LNCAP (cell line): ENCODE measurements at regions not wholly inside any gene's neighbourhood (a gene's known extent, or its start where the extent isn't known, plus 50 kb on each side); places are given as distances from the start of the nearest gene placed in this dataset.

Experiments used
- CTCF ChIP-seq: fragments of 450-650 bp; IDR thresholded peaks from 2 replicates; pipeline ENCODE4 v1.5.1; 2017; ENCODE audit warnings: mild to moderate bottlenecking

- TF ChIP-seq CTCF, result no peak
Measured at GRCh38 chr18:60732143-60732542, 359.6 kb upstream of the MC4R start.

- TF ChIP-seq CTCF, result no peak
Measured at GRCh38 chr18:60739212-60739611, 366.6 kb upstream of the MC4R start.

- TF ChIP-seq CTCF, result no peak
Measured at GRCh38 chr18:60740313-60740712, 367.7 kb upstream of the MC4R start.

GRCh38 chr18:60746491-60746890 lies 373.9 kb upstream of the MC4R start:
- TF ChIP-seq CTCF, result no peak

- no peak for TF ChIP-seq CTCF
Measured at GRCh38 chr18:60746919-60747318, 374.3 kb upstream of the MC4R start.

GRCh38 chr18:60753753-60754152 lies 381.2 kb upstream of the MC4R start:
- TF ChIP-seq CTCF, result no peak

- no peak for TF ChIP-seq CTCF
Measured at GRCh38 chr18:60754413-60755009, 381.9 kb upstream of the MC4R start.

GRCh38 chr18:60755134-60755533 lies 382.6 kb upstream of the MC4R start:
- no peak for TF ChIP-seq CTCF
